ENCODE measurements at regions not wholly inside any gene's neighbourhood (a gene's known extent, or its start where the extent isn't known, plus 50 kb on each side); places are given as distances from the start of the nearest gene placed in this dataset.
"Not testable (repeated sequence)": the region's sequence is repeated elsewhere in the genome, so short reads cannot be mapped to it uniquely, and the experiment has no call there.

DNA sequence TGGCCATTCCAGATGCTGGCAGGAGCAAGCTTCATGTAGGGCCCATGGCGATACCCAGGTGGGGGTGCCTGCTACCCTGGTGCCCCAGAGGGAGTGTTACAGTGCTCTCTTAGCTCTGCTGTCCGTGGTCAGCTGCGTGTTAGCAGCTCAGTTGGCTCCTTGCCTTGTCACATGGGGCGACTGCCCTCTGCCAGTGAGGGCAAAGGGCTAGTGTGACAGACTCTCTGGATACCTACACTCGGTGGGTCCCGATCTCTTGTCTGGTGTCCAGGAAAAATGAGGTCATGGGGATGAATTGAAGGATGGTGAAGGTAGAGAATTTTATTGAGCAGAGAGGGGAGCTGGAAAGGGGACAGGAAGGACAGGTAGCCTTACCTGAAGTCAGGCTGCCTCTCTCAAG lies 152.2 kb downstream of the CYP26A1 start:
- ChIA-PET CTCF (no interaction called here), POLR2A (no interaction called here)
- Mint-ChIP-seq H3K4me3 (ENCODE audit: unreplicated experiment) (no peak overlapping the region), H3K27ac (ENCODE audit: low read depth, unreplicated experiment) (no peak overlapping the region), H3K4me1 (ENCODE audit: insufficient read depth, unreplicated experiment) (no peaks in the 10 kb centered on the region), H3K36me3 (ENCODE audit: insufficient read depth, unreplicated experiment) (no peaks in the 10 kb centered on the region), H3K9me3 (ENCODE audit: unreplicated experiment) (peaks cover 7% of the 10 kb centered on the region), H3K27me3 (ENCODE audit: insufficient read depth, unreplicated experiment) (no peaks in the 10 kb centered on the region)
- DNase-seq (ENCODE audit: unreplicated experiment): no peak
- TF ChIP-seq, protein P1, sequence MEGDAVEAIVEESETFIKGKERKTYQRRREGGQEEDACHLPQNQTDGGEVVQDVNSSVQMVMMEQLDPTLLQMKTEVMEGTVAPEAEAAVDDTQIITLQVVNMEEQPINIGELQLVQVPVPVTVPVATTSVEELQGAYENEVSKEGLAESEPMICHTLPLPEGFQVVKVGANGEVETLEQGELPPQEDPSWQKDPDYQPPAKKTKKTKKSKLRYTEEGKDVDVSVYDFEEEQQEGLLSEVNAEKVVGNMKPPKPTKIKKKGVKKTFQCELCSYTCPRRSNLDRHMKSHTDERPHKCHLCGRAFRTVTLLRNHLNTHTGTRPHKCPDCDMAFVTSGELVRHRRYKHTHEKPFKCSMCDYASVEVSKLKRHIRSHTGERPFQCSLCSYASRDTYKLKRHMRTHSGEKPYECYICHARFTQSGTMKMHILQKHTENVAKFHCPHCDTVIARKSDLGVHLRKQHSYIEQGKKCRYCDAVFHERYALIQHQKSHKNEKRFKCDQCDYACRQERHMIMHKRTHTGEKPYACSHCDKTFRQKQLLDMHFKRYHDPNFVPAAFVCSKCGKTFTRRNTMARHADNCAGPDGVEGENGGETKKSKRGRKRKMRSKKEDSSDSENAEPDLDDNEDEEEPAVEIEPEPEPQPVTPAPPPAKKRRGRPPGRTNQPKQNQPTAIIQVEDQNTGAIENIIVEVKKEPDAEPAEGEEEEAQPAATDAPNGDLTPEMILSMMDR (IDR thresholded peaks at IDR 0.05; ENCODE audit: unreplicated experiment): no peak
- no TSS peak for BruUV-seq (replicated peaks)
- intact Hi-C loops (cut with micrococcal nuclease): no loop called here

DNA sequence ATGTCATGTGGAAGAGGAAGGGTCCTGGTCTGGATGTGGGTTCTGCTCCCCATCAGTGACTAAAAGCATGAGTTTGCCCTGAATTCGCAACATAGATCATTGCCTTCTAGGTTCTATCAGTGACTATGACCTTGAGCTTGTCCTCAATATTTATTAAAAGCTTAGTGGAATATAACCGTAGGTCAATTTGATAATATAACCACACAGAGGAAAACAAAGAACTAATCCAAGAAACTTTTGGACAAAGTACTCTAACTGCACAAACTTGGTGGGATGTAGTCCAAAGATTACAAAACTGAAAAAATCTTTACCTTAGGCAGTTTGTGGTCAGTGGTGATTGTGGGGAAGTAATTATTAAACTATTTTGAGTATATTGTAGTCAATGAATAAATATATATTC lies 152.9 kb downstream of the CYP26A1 start:
- CTCF ChIA-PET: interaction anchor here (0.6 kb wide), 1 partner anchor 454 kb away, joined by 3 read pairs; no protein-coding TSS in a partner anchor
- H3K4me1 Mint-ChIP-seq (ENCODE audit: insufficient read depth, unreplicated experiment): no peaks in the 10 kb centered on the region
- no peaks in the 10 kb centered on the region for H3K36me3 Mint-ChIP-seq (ENCODE audit: insufficient read depth, unreplicated experiment)
- intact Hi-C loops (cut with micrococcal nuclease): no loop called here
- POLR2A ChIA-PET: no interaction called here
- no peak overlapping the region for H3K4me3 Mint-ChIP-seq (ENCODE audit: unreplicated experiment)
- no TSS peak for BruUV-seq (replicated peaks)
- no peak for DNase-seq (ENCODE audit: unreplicated experiment)
- H3K27ac Mint-ChIP-seq (ENCODE audit: low read depth, unreplicated experiment): no peak overlapping the region
- no peaks in the 10 kb centered on the region for H3K27me3 Mint-ChIP-seq (ENCODE audit: insufficient read depth, unreplicated experiment)
- H3K9me3 Mint-ChIP-seq (ENCODE audit: unreplicated experiment): peaks cover 7% of the 10 kb centered on the region
- TF ChIP-seq, protein P1 (IDR thresholded peaks at IDR 0.05; ENCODE audit: unreplicated experiment): no peak

DNA sequence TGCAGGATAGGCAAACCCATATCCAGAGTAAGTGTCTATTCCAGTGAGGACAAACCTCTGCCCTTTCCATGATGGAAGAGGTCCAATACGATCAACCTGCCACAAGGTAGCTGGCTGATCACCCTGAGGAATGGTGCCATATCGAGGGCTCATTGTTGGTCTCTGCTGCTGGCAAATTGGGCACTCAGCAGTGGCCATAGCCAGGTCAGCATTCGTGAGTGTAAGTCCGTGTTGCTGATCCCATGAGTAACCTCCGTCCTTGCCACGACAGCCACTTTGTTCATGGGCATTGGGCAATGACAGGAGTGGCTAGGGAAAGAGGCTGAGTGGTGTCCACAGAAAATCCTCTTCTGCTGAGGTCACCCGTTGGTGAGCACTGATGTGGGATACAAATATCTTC lies 156.9 kb downstream of the CYP26A1 start:
- H3K27me3 Mint-ChIP-seq (ENCODE audit: insufficient read depth, unreplicated experiment); H3K27ac Mint-ChIP-seq (ENCODE audit: low read depth, unreplicated experiment); H3K36me3 Mint-ChIP-seq (ENCODE audit: insufficient read depth, unreplicated experiment); POLR2A ChIA-PET; BruUV-seq (replicated peaks); H3K4me3 Mint-ChIP-seq (ENCODE audit: unreplicated experiment); intact Hi-C loops (cut with micrococcal nuclease); CTCF ChIA-PET; H3K4me1 Mint-ChIP-seq (ENCODE audit: insufficient read depth, unreplicated experiment); DNase-seq (ENCODE audit: unreplicated experiment); H3K9me3 Mint-ChIP-seq (ENCODE audit: unreplicated experiment): not testable (repeated sequence)

DNA sequence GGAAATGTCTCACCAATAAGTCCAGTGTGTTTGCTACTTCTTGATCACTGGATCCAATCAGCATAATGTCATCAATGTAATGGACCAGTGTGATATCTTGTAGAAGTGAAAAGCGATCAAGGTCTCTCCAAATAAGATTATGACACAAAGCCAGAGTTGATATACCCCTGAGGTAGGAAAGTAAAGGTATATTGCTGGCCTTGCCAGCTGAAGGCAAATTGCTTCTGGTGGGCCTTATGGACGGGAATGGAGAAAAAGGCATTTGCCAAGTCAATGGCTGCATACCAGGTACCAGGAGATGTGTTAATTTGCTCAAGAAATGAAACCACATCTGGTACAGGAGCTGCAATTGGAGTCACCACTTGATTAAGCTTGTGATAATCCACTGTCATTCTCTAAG lies 158.5 kb downstream of the CYP26A1 start:
- DNase-seq (ENCODE audit: unreplicated experiment); intact Hi-C loops (cut with micrococcal nuclease); H3K27me3 Mint-ChIP-seq (ENCODE audit: insufficient read depth, unreplicated experiment); H3K36me3 Mint-ChIP-seq (ENCODE audit: insufficient read depth, unreplicated experiment); H3K4me3 Mint-ChIP-seq (ENCODE audit: unreplicated experiment); H3K9me3 Mint-ChIP-seq (ENCODE audit: unreplicated experiment); H3K27ac Mint-ChIP-seq (ENCODE audit: low read depth, unreplicated experiment); CTCF ChIA-PET; H3K4me1 Mint-ChIP-seq (ENCODE audit: insufficient read depth, unreplicated experiment); POLR2A ChIA-PET; BruUV-seq (replicated peaks): not testable (repeated sequence)

DNA sequence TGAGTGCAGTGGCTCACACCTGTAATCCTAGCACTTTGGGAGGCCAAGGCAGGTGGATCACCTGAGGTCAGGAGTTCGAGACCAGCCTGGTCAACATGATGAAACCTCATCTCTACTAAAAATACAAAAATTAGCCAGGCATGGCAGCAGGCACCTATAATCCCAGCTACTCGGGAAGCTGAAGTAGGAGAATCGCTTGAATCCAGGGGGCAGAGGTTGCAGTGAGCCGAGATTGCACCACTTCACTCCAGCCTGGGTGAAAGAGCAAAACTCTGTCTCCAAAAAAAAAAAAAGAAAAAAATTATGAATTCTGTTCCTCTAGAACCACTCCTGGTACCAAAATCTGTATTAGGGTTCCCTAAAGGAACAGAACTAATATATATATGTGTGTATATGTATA lies 161.2 kb downstream of the CYP26A1 start:
- H3K4me1 Mint-ChIP-seq (ENCODE audit: insufficient read depth, unreplicated experiment); DNase-seq (ENCODE audit: unreplicated experiment); H3K27ac Mint-ChIP-seq (ENCODE audit: low read depth, unreplicated experiment); intact Hi-C loops (cut with micrococcal nuclease); POLR2A ChIA-PET; H3K27me3 Mint-ChIP-seq (ENCODE audit: insufficient read depth, unreplicated experiment); H3K4me3 Mint-ChIP-seq (ENCODE audit: unreplicated experiment); CTCF ChIA-PET; H3K36me3 Mint-ChIP-seq (ENCODE audit: insufficient read depth, unreplicated experiment); H3K9me3 Mint-ChIP-seq (ENCODE audit: unreplicated experiment); BruUV-seq (replicated peaks): not testable (repeated sequence)

DNA sequence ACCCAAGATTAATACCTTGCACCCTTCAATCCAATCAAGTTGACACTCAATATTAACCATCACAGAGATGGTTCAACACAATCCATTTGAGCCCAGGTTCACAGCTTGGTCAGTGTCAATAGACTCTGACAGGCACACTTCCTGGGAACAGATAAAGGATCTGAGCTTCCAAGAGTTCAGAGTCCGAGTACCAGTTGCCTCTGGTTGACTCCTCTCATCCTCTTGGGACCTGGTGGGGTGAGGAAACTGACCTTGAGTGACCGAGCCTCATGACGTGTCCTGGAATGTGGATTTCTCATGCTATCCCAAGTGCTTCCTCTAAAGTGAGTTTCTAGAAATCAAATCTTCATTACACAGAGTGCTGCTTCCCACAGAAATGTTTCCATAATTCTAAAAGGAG lies 162.0 kb downstream of the CYP26A1 start:
- H3K4me1 Mint-ChIP-seq (ENCODE audit: insufficient read depth, unreplicated experiment): no peaks in the 10 kb centered on the region
- BruUV-seq (replicated peaks): no TSS peak
- no peak overlapping the region for H3K27ac Mint-ChIP-seq (ENCODE audit: low read depth, unreplicated experiment)
- no peaks in the 10 kb centered on the region for H3K9me3 Mint-ChIP-seq (ENCODE audit: unreplicated experiment)
- POLR2A ChIA-PET: no interaction called here
- H3K36me3 Mint-ChIP-seq (ENCODE audit: insufficient read depth, unreplicated experiment): no peaks in the 10 kb centered on the region
- intact Hi-C loops (cut with micrococcal nuclease): no loop called here
- DNase-seq (ENCODE audit: unreplicated experiment): peak; percentile 15
- no peak overlapping the region for H3K4me3 Mint-ChIP-seq (ENCODE audit: unreplicated experiment)
- CTCF ChIA-PET: no interaction called here
- no peaks in the 10 kb centered on the region for H3K27me3 Mint-ChIP-seq (ENCODE audit: insufficient read depth, unreplicated experiment)
- TF ChIP-seq, protein P1 (IDR thresholded peaks at IDR 0.05; ENCODE audit: unreplicated experiment): no peak

Measured in MCF 10A (cell line).